ENCODE measurements at regions not wholly inside any gene's neighbourhood (a gene's known extent, or its start where the extent isn't known, plus 50 kb on each side); places are given as distances from the start of the nearest gene placed in this dataset.

- no peaks in the 10 kb centered on the region for H3K36me3 ChIP-seq (ENCODE audit: control insufficient read depth, insufficient read depth, low read length)
- no peak overlapping the region for H3K4me3 ChIP-seq (ENCODE audit: low read depth, low read length)
- H3K27me3 ChIP-seq (ENCODE audit: control insufficient read depth, insufficient read depth, low read length) = no peaks in the 10 kb centered on the region
- H3K4me1 ChIP-seq (ENCODE audit: control insufficient read depth, insufficient read depth, low read length) = no peaks in the 10 kb centered on the region
- H3K9me3 ChIP-seq (ENCODE audit: control insufficient read depth, insufficient read depth, low read depth, low read length) = no peaks in the 10 kb centered on the region
- H3K27ac ChIP-seq (ENCODE audit: low read depth, low read length) = no peak overlapping the region
- H3K9ac ChIP-seq (ENCODE audit: low read length) = no peak overlapping the region
Observed at GRCh38 chr21:24759348-24760075, 847.8 kb downstream of the MRPL39 start.

DNA sequence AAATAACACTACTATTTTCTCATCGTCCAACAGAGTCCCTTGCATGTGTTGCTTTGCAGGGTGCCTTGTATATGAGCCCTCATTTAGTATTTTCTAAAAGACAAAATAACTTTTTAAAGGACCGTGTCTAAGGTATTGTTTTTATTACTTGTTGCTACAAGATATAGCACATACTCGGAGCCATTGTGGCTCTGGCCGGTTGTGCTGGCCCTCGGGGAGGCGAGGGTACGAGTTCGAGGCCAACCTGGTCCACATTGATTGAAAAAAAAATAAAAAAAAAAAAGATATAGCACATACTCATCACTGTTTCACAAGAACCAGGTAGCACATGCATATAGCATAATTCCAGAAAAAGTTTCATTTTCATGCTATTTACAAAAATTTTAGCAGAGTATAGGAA is 869.2 kb downstream of the MRPL39 start:
- Histone ChIP-seq H3K4me3 (ENCODE audit: low read depth, low read length) (no peak overlapping the region), H3K36me3 (ENCODE audit: control insufficient read depth, insufficient read depth, low read length) (no peaks in the 10 kb centered on the region), H3K9me3 (ENCODE audit: control insufficient read depth, insufficient read depth, low read depth, low read length) (no peaks in the 10 kb centered on the region), H3K27me3 (ENCODE audit: control insufficient read depth, insufficient read depth, low read length) (no peaks in the 10 kb centered on the region), H3K4me1 (ENCODE audit: control insufficient read depth, insufficient read depth, low read length) (no peaks in the 10 kb centered on the region), H3K9ac (ENCODE audit: low read length) (no peak overlapping the region), H3K27ac (ENCODE audit: low read depth, low read length) (no peak overlapping the region)

GRCh38 chr21:24737296-24737850 is 869.9 kb downstream of the MRPL39 start:
- Histone ChIP-seq H3K4me1 (ENCODE audit: control insufficient read depth, insufficient read depth, low read length) (no peaks in the 10 kb centered on the region), H3K4me3 (ENCODE audit: low read depth, low read length) (no peak overlapping the region), H3K9ac (ENCODE audit: low read length) (no peak overlapping the region), H3K27me3 (ENCODE audit: control insufficient read depth, insufficient read depth, low read length) (no peaks in the 10 kb centered on the region), H3K36me3 (ENCODE audit: control insufficient read depth, insufficient read depth, low read length) (no peaks in the 10 kb centered on the region), H3K9me3 (ENCODE audit: control insufficient read depth, insufficient read depth, low read depth, low read length) (no peaks in the 10 kb centered on the region), H3K27ac (ENCODE audit: low read depth, low read length) (no peak overlapping the region)

DNA sequence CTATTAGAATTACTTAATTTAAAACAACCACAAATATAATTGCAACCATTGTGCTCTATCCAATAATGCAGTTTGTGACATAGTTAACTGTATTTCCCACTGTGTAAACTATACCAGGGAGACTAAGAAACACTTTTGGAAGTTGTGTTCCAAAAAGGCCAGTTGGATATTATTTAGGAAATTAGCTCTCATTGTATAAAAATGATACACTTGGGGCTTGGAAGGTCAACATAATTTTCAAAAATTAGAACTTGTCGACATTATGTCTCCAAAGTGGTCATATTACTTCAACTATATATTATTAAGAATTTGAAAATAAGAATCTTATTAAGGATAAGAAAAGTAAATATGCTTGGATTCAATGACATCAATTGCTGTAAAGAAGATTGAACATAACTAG is 876.6 kb downstream of the MRPL39 start:
- H3K27ac ChIP-seq (ENCODE audit: low read depth, low read length) = no peak overlapping the region
- no peaks in the 10 kb centered on the region for H3K36me3 ChIP-seq (ENCODE audit: control insufficient read depth, insufficient read depth, low read length)
- H3K9me3 ChIP-seq (ENCODE audit: control insufficient read depth, insufficient read depth, low read depth, low read length) = no peaks in the 10 kb centered on the region
- no peak overlapping the region for H3K9ac ChIP-seq (ENCODE audit: low read length)
- no peaks in the 10 kb centered on the region for H3K27me3 ChIP-seq (ENCODE audit: control insufficient read depth, insufficient read depth, low read length)
- H3K4me3 ChIP-seq (ENCODE audit: low read depth, low read length) = no peak overlapping the region
- no peaks in the 10 kb centered on the region for H3K4me1 ChIP-seq (ENCODE audit: control insufficient read depth, insufficient read depth, low read length)

DNA sequence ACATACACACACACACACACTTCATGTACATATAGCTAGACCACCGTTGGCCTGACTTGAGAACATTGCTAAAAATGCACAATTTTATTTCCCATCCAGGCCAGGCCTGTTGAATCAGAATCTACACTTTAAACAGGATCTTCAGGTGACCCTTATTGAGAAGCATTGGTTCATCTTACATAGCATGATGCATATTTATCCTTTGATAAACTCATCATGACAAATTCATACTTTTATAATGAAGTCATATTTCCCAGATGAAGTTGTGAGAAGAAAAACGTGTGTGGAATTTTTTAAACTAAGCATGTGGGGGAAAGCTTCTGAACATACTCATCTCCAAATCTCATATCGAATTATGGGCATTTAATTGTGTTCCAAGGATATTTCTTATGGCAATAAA is 877.7 kb downstream of the MRPL39 start:
- Histone ChIP-seq H3K27ac (ENCODE audit: low read depth, low read length) (no peak overlapping the region), H3K27me3 (ENCODE audit: control insufficient read depth, insufficient read depth, low read length) (no peaks in the 10 kb centered on the region), H3K9me3 (ENCODE audit: control insufficient read depth, insufficient read depth, low read depth, low read length) (no peaks in the 10 kb centered on the region)

DNA sequence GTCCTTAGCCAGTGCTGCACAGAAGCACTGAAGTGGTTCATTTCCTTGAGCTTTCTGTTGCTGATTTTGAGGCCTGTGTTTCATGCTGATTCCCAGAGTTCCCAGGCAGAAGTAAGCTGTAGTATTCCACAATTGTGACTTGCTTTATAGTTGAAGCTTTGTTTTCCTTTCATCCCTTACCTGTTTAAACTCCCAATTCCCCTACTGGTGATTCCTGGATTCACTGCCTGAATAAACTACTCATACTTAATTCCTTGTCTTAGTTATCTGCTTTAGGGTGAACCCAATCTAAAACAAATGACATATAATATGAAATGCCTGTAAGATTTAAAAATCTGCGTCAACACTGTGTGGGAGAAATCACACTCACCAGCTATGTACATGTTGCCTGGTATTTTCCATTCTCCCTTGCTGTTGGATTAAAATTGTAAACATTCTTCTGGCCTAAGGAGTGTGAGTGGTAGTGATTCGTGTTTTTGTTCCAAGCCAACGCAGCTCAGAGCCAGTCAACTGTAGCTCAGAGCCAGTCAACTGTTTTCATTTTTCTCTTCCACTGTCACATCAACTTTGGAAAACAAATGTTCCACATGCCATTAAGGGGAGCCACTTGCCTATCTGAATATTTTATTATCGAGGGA is 879.4 kb downstream of the MRPL39 start:
- H3K4me3 ChIP-seq (ENCODE audit: low read depth, low read length) = no peak overlapping the region
- H3K9me3 ChIP-seq (ENCODE audit: control insufficient read depth, insufficient read depth, low read depth, low read length) = no peaks in the 10 kb centered on the region

More for the DNA sequence above, 877.7 kb downstream of the MRPL39 start:
- no peak overlapping the region for H3K4me3 ChIP-seq (ENCODE audit: low read depth, low read length)
- no peak overlapping the region for H3K9ac ChIP-seq (ENCODE audit: low read length)
- no peaks in the 10 kb centered on the region for H3K4me1 ChIP-seq (ENCODE audit: control insufficient read depth, insufficient read depth, low read length)
- no peaks in the 10 kb centered on the region for H3K36me3 ChIP-seq (ENCODE audit: control insufficient read depth, insufficient read depth, low read length)

DNA sequence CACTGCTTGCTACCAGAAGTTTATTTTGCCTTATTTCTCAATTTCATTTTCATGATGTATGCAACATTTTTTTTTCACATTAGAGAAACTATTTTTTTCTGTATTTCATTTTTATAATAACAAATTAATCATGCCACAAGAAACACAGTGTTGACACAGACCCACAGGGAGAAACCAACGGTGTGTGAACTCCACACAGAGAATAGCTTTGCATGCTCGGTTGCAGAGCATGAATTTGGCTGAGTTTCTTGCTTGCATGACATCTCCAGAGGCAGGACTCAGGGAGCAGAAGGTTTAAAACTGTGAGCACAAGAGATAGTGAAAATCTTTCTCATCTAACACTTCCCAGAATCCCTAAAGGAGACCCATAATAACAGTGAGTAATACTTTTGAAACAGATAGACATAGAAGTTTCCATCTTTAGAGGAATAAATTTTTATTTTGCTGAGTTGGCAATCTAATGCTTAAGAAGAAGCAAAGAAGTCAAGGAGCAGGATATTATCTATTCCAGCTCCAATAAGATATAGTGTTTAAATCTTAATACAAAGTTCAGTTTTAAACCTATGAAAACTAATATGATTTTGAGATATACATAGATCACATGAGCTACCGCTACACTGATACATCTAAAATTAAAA is 890.9 kb downstream of the MRPL39 start:
- Histone ChIP-seq H3K27me3 (ENCODE audit: control insufficient read depth, insufficient read depth, low read length) (no peaks in the 10 kb centered on the region), H3K4me1 (ENCODE audit: control insufficient read depth, insufficient read depth, low read length) (no peaks in the 10 kb centered on the region), H3K9me3 (ENCODE audit: control insufficient read depth, insufficient read depth, low read depth, low read length) (no peaks in the 10 kb centered on the region), H3K4me3 (ENCODE audit: low read depth, low read length) (no peak overlapping the region), H3K27ac (ENCODE audit: low read depth, low read length) (no peak overlapping the region), H3K9ac (ENCODE audit: low read length) (no peak overlapping the region), H3K36me3 (ENCODE audit: control insufficient read depth, insufficient read depth, low read length) (no peaks in the 10 kb centered on the region)

More for the DNA sequence above, 879.4 kb downstream of the MRPL39 start:
- no peaks in the 10 kb centered on the region for H3K36me3 ChIP-seq (ENCODE audit: control insufficient read depth, insufficient read depth, low read length)
- H3K27me3 ChIP-seq (ENCODE audit: control insufficient read depth, insufficient read depth, low read length) = no peaks in the 10 kb centered on the region
- no peak overlapping the region for H3K9ac ChIP-seq (ENCODE audit: low read length)
- H3K27ac ChIP-seq (ENCODE audit: low read depth, low read length) = no peak overlapping the region
- H3K4me1 ChIP-seq (ENCODE audit: control insufficient read depth, insufficient read depth, low read length) = no peaks in the 10 kb centered on the region

DNA sequence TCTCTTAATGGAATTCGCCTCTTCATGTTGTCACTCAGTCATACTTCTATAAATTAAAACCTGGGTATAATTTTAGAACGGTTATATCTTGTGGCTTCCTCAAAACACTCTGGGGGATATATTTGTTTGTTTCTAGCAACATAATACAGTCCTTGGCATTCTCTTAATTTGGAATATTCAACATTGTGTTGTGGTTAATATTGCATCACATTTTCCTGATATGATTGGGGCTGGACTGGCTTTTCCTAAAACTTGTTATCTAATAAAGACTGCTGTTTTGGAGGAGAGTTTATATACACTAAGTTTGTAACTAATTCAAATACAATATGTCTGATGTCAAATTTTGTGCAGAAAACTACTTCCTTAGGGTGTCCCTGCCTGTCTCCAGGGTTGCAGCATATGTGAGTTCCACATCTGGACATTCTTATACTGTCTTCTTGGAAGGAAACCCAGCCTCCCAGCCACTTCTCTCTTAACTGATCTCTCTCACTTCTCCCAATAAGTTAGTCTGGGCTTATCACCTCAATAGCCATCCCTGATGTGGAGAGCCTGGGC is 892.6 kb downstream of the MRPL39 start:
- no peaks in the 10 kb centered on the region for H3K36me3 ChIP-seq (ENCODE audit: control insufficient read depth, insufficient read depth, low read length)
- no peaks in the 10 kb centered on the region for H3K9me3 ChIP-seq (ENCODE audit: control insufficient read depth, insufficient read depth, low read depth, low read length)
- no peak overlapping the region for H3K27ac ChIP-seq (ENCODE audit: low read depth, low read length)
- H3K4me1 ChIP-seq (ENCODE audit: control insufficient read depth, insufficient read depth, low read length) = no peaks in the 10 kb centered on the region
- H3K9ac ChIP-seq (ENCODE audit: low read length) = no peak overlapping the region
- H3K27me3 ChIP-seq (ENCODE audit: control insufficient read depth, insufficient read depth, low read length) = no peaks in the 10 kb centered on the region
- no peak overlapping the region for H3K4me3 ChIP-seq (ENCODE audit: low read depth, low read length)

GRCh38 chr21:24705201-24705600 is 902.1 kb downstream of the MRPL39 start:
- H3K36me3 ChIP-seq (ENCODE audit: control insufficient read depth, insufficient read depth, low read length) = no peaks in the 10 kb centered on the region
- H3K4me3 ChIP-seq (ENCODE audit: low read depth, low read length) = no peak overlapping the region
- H3K4me1 ChIP-seq (ENCODE audit: control insufficient read depth, insufficient read depth, low read length) = no peaks in the 10 kb centered on the region
- H3K9me3 ChIP-seq (ENCODE audit: control insufficient read depth, insufficient read depth, low read depth, low read length) = no peaks in the 10 kb centered on the region
- H3K9ac ChIP-seq (ENCODE audit: low read length) = no peak overlapping the region
- H3K27me3 ChIP-seq (ENCODE audit: control insufficient read depth, insufficient read depth, low read length) = no peaks in the 10 kb centered on the region
- H3K27ac ChIP-seq (ENCODE audit: low read depth, low read length) = no peak overlapping the region

GRCh38 chr21:24693779-24694178 is 913.5 kb downstream of the MRPL39 start:
- no peak overlapping the region for H3K9ac ChIP-seq (ENCODE audit: low read length)

DNA sequence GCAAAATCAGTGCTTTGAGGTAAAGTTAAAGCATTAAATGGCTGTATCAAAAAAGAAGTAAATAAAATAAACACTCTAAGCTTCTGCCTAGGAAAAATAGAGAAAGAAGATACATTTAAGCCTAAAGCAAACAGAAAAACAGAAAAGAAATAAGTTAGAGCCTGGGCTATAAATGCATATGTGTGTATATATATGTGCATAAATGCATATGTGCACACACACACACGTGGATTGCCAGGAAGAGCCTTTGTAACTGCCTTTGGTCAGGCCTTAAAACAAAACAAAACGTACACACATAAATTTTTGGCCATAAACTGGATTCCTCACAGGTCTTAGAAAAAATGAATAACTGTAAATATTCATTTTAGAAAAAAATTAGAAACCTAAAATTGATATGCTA is 925.8 kb downstream of the MRPL39 start:
- Histone ChIP-seq H3K27ac (ENCODE audit: low read depth, low read length) (no peak overlapping the region), H3K9ac (ENCODE audit: low read length) (no peak overlapping the region)

More at GRCh38 chr21:24693779-24694178, 913.5 kb downstream of the MRPL39 start:
- Histone ChIP-seq H3K27ac (ENCODE audit: low read depth, low read length) (no peak overlapping the region), H3K4me3 (ENCODE audit: low read depth, low read length) (no peak overlapping the region), H3K36me3 (ENCODE audit: control insufficient read depth, insufficient read depth, low read length) (no peaks in the 10 kb centered on the region), H3K4me1 (ENCODE audit: control insufficient read depth, insufficient read depth, low read length) (no peaks in the 10 kb centered on the region), H3K27me3 (ENCODE audit: control insufficient read depth, insufficient read depth, low read length) (no peaks in the 10 kb centered on the region), H3K9me3 (ENCODE audit: control insufficient read depth, insufficient read depth, low read depth, low read length) (no peaks in the 10 kb centered on the region)

More for the DNA sequence above, 925.8 kb downstream of the MRPL39 start:
- H3K4me1 ChIP-seq (ENCODE audit: control insufficient read depth, insufficient read depth, low read length) = no peaks in the 10 kb centered on the region
- H3K4me3 ChIP-seq (ENCODE audit: low read depth, low read length) = no peak overlapping the region
- H3K36me3 ChIP-seq (ENCODE audit: control insufficient read depth, insufficient read depth, low read length) = no peaks in the 10 kb centered on the region
- H3K27me3 ChIP-seq (ENCODE audit: control insufficient read depth, insufficient read depth, low read length) = no peaks in the 10 kb centered on the region
- no peaks in the 10 kb centered on the region for H3K9me3 ChIP-seq (ENCODE audit: control insufficient read depth, insufficient read depth, low read depth, low read length)

All from HUES6 (cell line).